OCI-LY1 (cell line): ENCODE measurements at regions not wholly inside any gene's neighbourhood (a gene's known extent, or its start where the extent isn't known, plus 50 kb on each side); places are given as distances from the start of the nearest gene placed in this dataset.

Experiments used
- EZH2 ChIP-seq: fragments of 200-600 bp; sonication (generic), shearing (Covaris generic); IDR thresholded peaks from 2 replicates; pipeline ENCODE4 v1.8.0; 2017; ENCODE audit warnings: borderline replicate concordance, mixed run types, mild to moderate bottlenecking, antibody characterized with exemption, low read length, moderate library complexity, mixed read lengths
- TF ChIP-seq, protein P1 (sequence below): fragments of 200-600 bp; sonication (generic), shearing (Covaris generic); IDR thresholded peaks from 2 replicates; pipeline ENCODE4 v1.5.1; 2017; ENCODE audit warnings: mild to moderate bottlenecking, antibody characterized with exemption, low read length, moderate library complexity, mixed read lengths

- TF ChIP-seq, protein P1, sequence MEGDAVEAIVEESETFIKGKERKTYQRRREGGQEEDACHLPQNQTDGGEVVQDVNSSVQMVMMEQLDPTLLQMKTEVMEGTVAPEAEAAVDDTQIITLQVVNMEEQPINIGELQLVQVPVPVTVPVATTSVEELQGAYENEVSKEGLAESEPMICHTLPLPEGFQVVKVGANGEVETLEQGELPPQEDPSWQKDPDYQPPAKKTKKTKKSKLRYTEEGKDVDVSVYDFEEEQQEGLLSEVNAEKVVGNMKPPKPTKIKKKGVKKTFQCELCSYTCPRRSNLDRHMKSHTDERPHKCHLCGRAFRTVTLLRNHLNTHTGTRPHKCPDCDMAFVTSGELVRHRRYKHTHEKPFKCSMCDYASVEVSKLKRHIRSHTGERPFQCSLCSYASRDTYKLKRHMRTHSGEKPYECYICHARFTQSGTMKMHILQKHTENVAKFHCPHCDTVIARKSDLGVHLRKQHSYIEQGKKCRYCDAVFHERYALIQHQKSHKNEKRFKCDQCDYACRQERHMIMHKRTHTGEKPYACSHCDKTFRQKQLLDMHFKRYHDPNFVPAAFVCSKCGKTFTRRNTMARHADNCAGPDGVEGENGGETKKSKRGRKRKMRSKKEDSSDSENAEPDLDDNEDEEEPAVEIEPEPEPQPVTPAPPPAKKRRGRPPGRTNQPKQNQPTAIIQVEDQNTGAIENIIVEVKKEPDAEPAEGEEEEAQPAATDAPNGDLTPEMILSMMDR = no peak
- no peak for TF ChIP-seq EZH2
These were observed 184.1 kb upstream of the PFKP start for GRCh38 chr10:2883238-2883637.
